HCT116 (cell line): ENCODE measurements at regions not wholly inside any gene's neighbourhood (a gene's known extent, or its start where the extent isn't known, plus 50 kb on each side); places are given as distances from the start of the nearest gene placed in this dataset.

Source experiments
- ATAC-seq: fragments of 200-7000 bp; cut with Tn5 transposase; 2 replicates; pipeline ENCODE4 v1.9.1; 2020; ENCODE audit warnings: mild to moderate bottlenecking, moderate library complexity
- BruUV-seq: library from RNA; stranded (reverse); fragments of 400-500 nt; replicated peaks from 2 replicates; lab custom pipeline; 2021; lab: Mats Ljungman, UMichigan
- CTCF ChIA-PET: fragments of 300-600 bp; sonication (Branson Sonifier 250); formaldehyde crosslinking; loops from one replicate; lab custom pipeline; 2021; ENCODE audit warnings: antibody characterized with exemption; lab: Charles Lee
- POLR2A ChIA-PET: fragments of 300-600, 350-600 bp; sonication (Branson Sonifier 250); formaldehyde crosslinking; loops from one replicate; lab custom pipeline; 2021; ENCODE audit warnings: antibody characterized with exemption; lab: Charles Lee
- RAD21 ChIA-PET, 2 experiments: fragments of 300-600 bp; sonication (Branson Sonifier 250); formaldehyde crosslinking; loops; one replicate each; lab custom pipeline; 2023; ENCODE audit warnings: low total read pairs in 2 of 2; ENCODE audit not compliant: uncharacterized antibody in 2 of 2, unreplicated experiment in 2 of 2, low non-redundant PET in 1 of 2; lab: Charles Lee
- DNase-seq: peaks from one replicate; pipeline ENCODE4 v3.0.0-alpha.2; 2010; ENCODE audit warnings: low read depth, low spot score
- H2AFZ ChIP-seq: fragments of 200-600 bp; shearing (Covaris generic), sonication (generic); 2 replicates; pipeline ENCODE4 v1.6.1; 2017; ENCODE audit warnings: low read depth, mixed run types, mixed read lengths, antibody characterized with exemption, low read length; ENCODE audit not compliant: poor library complexity, severe bottlenecking
- H3K27ac ChIP-seq: 2 replicates; pipeline ENCODE4 v1.5.1; 2012; ENCODE audit warnings: low read depth, low read length
- H3K27me3 ChIP-seq: fragments of 200-600 bp; sonication (generic); 2 replicates; pipeline ENCODE4 v1.6.1; 2016; ENCODE audit warnings: mixed run types, low read length, mixed read lengths; ENCODE audit not compliant: insufficient read depth
- H3K36me3 ChIP-seq, 2 experiments: fragments of 200-500 bp in 1 of 2; fragments of 200-600 bp in 1 of 2; sonication (Bioruptor generic) in 1 of 2; sonication (generic) in 1 of 2; 2 replicates each; pipeline versions ENCODE4 v1.5.1 to v1.6.1; 2014 to 2016; ENCODE audit warnings: low read length in 2 of 2, inconsistent platforms in 1 of 2, mixed read lengths in 1 of 2, mixed run types in 1 of 2; ENCODE audit not compliant: insufficient read depth in 2 of 2, control insufficient read depth in 1 of 2
- H3K4me1 ChIP-seq, 2 experiments: fragments of 200-600 bp in 1 of 2; sonication (generic) in 1 of 2; 2 replicates each; pipeline versions ENCODE4 v1.5.1 to v1.6.1; 2012 to 2017; ENCODE audit warnings: low read length in 2 of 2, inconsistent platforms in 1 of 2, mild to moderate bottlenecking in 1 of 2, mixed read lengths in 1 of 2, mixed run types in 1 of 2, moderate library complexity in 1 of 2; ENCODE audit not compliant: insufficient read depth in 2 of 2, control insufficient read depth in 1 of 2
- H3K4me2 ChIP-seq: fragments of 200-600 bp; sonication (generic); 2 replicates; pipeline ENCODE4 v1.6.1; 2017; ENCODE audit warnings: mixed run types, low read length, mixed read lengths
- H3K4me3 ChIP-seq, 2 experiments: fragments of 200-600 bp in 1 of 2; sonication (generic) in 1 of 2; replicated peaks in 1 of 2; 2 replicates each; pipeline ENCODE4 v1.5.1; 2011 to 2016; ENCODE audit warnings: low read length in 2 of 2, control low read depth in 1 of 2, low read depth in 1 of 2, mild to moderate bottlenecking in 1 of 2, mixed read lengths in 1 of 2, mixed run types in 1 of 2
- H3K79me2 ChIP-seq: fragments of 200-600 bp; sonication (generic); 2 replicates; pipeline ENCODE4 v1.6.1; 2017; ENCODE audit warnings: mild to moderate bottlenecking, mixed run types, low read length, moderate library complexity, mixed read lengths; ENCODE audit not compliant: insufficient read depth
- H3K9ac ChIP-seq: fragments of 200-600 bp; sonication (generic); 2 replicates; pipeline ENCODE4 v1.6.1; 2016; ENCODE audit warnings: low read length, mixed read lengths
- H3K9me2 ChIP-seq: fragments of 200-600 bp; sonication (generic), shearing (Covaris generic); 2 replicates; pipeline ENCODE4 v1.6.1; 2017; ENCODE audit warnings: mixed run types, mild to moderate bottlenecking, moderate library complexity; ENCODE audit not compliant: insufficient read depth
- H3K9me3 ChIP-seq, 2 experiments: fragments of 200-500 bp in 1 of 2; fragments of 200-600 bp in 1 of 2; sonication (Bioruptor generic) in 1 of 2; sonication (generic) in 1 of 2; 2 replicates each; pipeline ENCODE4 v1.6.1; 2014 to 2017; ENCODE audit warnings: low read length in 2 of 2, mixed read lengths in 2 of 2, inconsistent platforms in 1 of 2, low read depth in 1 of 2, mild to moderate bottlenecking in 1 of 2, mixed run types in 1 of 2, moderate library complexity in 1 of 2; ENCODE audit not compliant: control insufficient read depth in 1 of 2, insufficient read depth in 1 of 2
- H4K20me1 ChIP-seq: fragments of 200-600 bp; sonication (generic), shearing (Covaris generic); 2 replicates; pipeline ENCODE4 v1.6.1; 2017; ENCODE audit warnings: mixed run types, mild to moderate bottlenecking, moderate library complexity; ENCODE audit not compliant: insufficient read depth
- CEBPB ChIP-seq: IDR thresholded peaks from 2 replicates; pipeline ENCODE4 v1.6.1; 2012; ENCODE audit warnings: low read depth
- CTCF ChIP-seq, 3 experiments: fragments of 200-600 bp in 1 of 3; sonication (generic) in 1 of 3; IDR thresholded peaks in 2 of 3; conservative IDR thresholded peaks in 1 of 3; 2 replicates each; pipeline ENCODE4 v1.5.1; 2012 to 2017; ENCODE audit warnings: low read depth in 2 of 3, low read length in 2 of 3, antibody characterized with exemption in 1 of 3, borderline replicate concordance in 1 of 3, control low read depth in 1 of 3, mild to moderate bottlenecking in 1 of 3, mixed read lengths in 1 of 3, mixed run types in 1 of 3, moderate library complexity in 1 of 3; ENCODE audit not compliant: insufficient read depth in 1 of 3
- ELF1 ChIP-seq: IDR thresholded peaks from 2 replicates; pipeline ENCODE4 v1.6.1; 2012; ENCODE audit warnings: low read depth, borderline replicate concordance
- EZH2 ChIP-seq: fragments of 200-600 bp; sonication (generic); IDR thresholded peaks from 2 replicates; pipeline ENCODE4 v1.6.1; 2017; ENCODE audit warnings: antibody characterized with exemption, mixed run types
- POLR2A ChIP-seq: IDR thresholded peaks from 2 replicates; pipeline ENCODE4 v1.7.0; 2011; ENCODE audit warnings: borderline replicate concordance; ENCODE audit not compliant: insufficient read depth, insufficient read length; ENCODE audit errors: extremely low read depth
- SIN3A ChIP-seq: IDR thresholded peaks from 2 replicates; pipeline ENCODE4 v1.6.1; 2012; ENCODE audit warnings: low read depth
- SRF ChIP-seq: IDR thresholded peaks from 2 replicates; pipeline ENCODE4 v1.6.1; 2012; ENCODE audit warnings: low read depth
- TCF7L2 ChIP-seq: IDR thresholded peaks from 2 replicates; pipeline ENCODE4 v1.7.0; 2011; ENCODE audit warnings: borderline replicate concordance, inconsistent platforms; ENCODE audit not compliant: insufficient read depth, insufficient read length; ENCODE audit errors: extremely low read depth
- YY1 ChIP-seq: IDR thresholded peaks from 2 replicates; pipeline ENCODE4 v1.6.1; 2011; ENCODE audit warnings: low read length, low read depth, moderate library complexity, mild to moderate bottlenecking; ENCODE audit not compliant: insufficient replicate concordance; ENCODE audit errors: extremely low read depth
- ZBTB33 ChIP-seq: IDR thresholded peaks from 2 replicates; pipeline ENCODE4 v1.6.1; 2011; ENCODE audit warnings: mild to moderate bottlenecking, low read length, moderate library complexity; ENCODE audit not compliant: insufficient replicate concordance; ENCODE audit errors: extremely low read depth
- ZFX ChIP-seq: fragments of 450-650 bp; IDR thresholded peaks from 2 replicates; pipeline ENCODE4 v1.6.1; 2017
- ZNF274 ChIP-seq: fragments of 200-500 bp; sonication (Bioruptor generic); IDR thresholded peaks from 2 replicates; pipeline ENCODE4 v1.6.1; 2014; ENCODE audit warnings: mild to moderate bottlenecking, low read depth, low read length, inconsistent platforms
- intact Hi-C: fragments of 100-400 bp; cut with micrococcal nuclease; formaldehyde crosslinking; loops from 2 replicates; pipeline ENCODE4 v1.10.0; 2022

GRCh38 chr13:44197791-44198770, 175.5 kb upstream of the SERP2 start:
- intact Hi-C loops: no loop called here
- Histone ChIP-seq H4K20me1 (no peaks in the 10 kb centered on the region), H3K4me2 (peak overlapping the region; percentile 48), H3K27me3 (no peaks in the 10 kb centered on the region), H3K36me3 (no peaks in the 10 kb centered on the region), H3K27ac (no peak overlapping the region), H3K4me3 (no peak overlapping the region), H3K79me2 (no peaks in the 10 kb centered on the region), H2AFZ (no peak overlapping the region), H3K4me1 (peaks cover 0 to 31% of the 10 kb centered on the region in 2 experiments; a peak in 2 of 4 replicates), H3K9me2 (no peaks in the 10 kb centered on the region), H3K9ac (no peak overlapping the region), H3K9me3 (no peaks in the 10 kb centered on the region)
- no TSS peak for BruUV-seq
- CTCF ChIA-PET: no interaction called here
- no peak for TF ChIP-seq ZNF274
- no peak for TF ChIP-seq CEBPB
- no peak for TF ChIP-seq ZFX
- no peak for TF ChIP-seq TCF7L2
- no peak for TF ChIP-seq SIN3A
- no peak for TF ChIP-seq ELF1
- no peak for TF ChIP-seq SRF
- TF ChIP-seq YY1: no peak
- no peak for TF ChIP-seq EZH2
- no peak for TF ChIP-seq CTCF (IDR thresholded peaks at IDR 0.05 in 2 of 3, conservative IDR thresholded peaks at IDR 0.05 in 1 of 3; ENCODE audit: borderline replicate concordance in 1 of 3, insufficient read depth in 1 of 3, low read depth in 2 of 3, low read length in 2 of 3)
- TF ChIP-seq POLR2A: no peak
- no peak for TF ChIP-seq ZBTB33
- POLR2A ChIA-PET: no interaction called here
- ATAC-seq (0 out of 2 replicates have a peak, but pooled peaks have one; percentile 5), DNase-seq (no peak)
- RAD21 ChIA-PET: interaction anchor here in 1 of 2 experiments (0.6 kb wide), 1 partner anchor 1357 kb away, joined by 3 read pairs; no protein-coding TSS in a partner anchor
